GM12892 (cell line): ENCODE measurements at regions not wholly inside any gene's neighbourhood (a gene's known extent, or its start where the extent isn't known, plus 50 kb on each side); places are given as distances from the start of the nearest gene placed in this dataset.

Source experiments
- POLR2A ChIP-seq: IDR thresholded peaks from 2 replicates; pipeline ENCODE4 v1.6.1; 2011; ENCODE audit warnings: low read depth, low read length, control low read depth
- POLR2AphosphoS5 ChIP-seq: IDR thresholded peaks from 2 replicates; pipeline ENCODE4 v1.6.1; 2011; ENCODE audit warnings: low read depth, low read length, control low read depth
- TAF1 ChIP-seq: IDR thresholded peaks from 2 replicates; pipeline ENCODE4 v1.6.1; 2011; ENCODE audit warnings: low read depth, mild to moderate bottlenecking, control low read depth, low read length, borderline replicate concordance

DNA sequence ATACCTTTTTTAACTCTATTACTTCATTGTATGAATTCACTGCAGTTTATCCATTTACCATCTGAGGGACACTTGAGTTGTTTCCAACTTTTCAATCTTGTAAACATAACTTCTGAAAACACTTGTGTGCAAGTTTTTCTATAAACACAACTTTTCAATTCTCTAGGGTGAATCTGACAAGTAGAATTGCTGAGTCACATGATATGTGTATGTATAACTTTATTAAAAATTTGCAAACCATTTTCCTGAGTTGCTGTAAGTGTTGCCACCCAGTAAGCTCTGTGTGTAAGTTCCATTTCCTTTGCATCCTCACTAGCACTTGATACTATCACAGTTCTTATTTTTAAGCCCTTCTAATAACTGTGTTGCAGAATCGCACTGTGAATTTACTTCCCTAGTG is 1415.6 kb upstream of the ATXN8OS start:
- TF ChIP-seq TAF1 (no peak), POLR2A (no peak), POLR2AphosphoS5 (no peak)
